Activated CD4-positive, alpha-beta T cell treated with anti-CD3 and anti-CD28 coated beads for 48 hours (primary cell): ENCODE measurements at regions not wholly inside any gene's neighbourhood (a gene's known extent, or its start where the extent isn't known, plus 50 kb on each side); places are given as distances from the start of the nearest gene placed in this dataset.

Experiments
- DNase-seq: peaks from one replicate; pipeline ENCODE4 v3.0.0-alpha.2; 2020

DNA sequence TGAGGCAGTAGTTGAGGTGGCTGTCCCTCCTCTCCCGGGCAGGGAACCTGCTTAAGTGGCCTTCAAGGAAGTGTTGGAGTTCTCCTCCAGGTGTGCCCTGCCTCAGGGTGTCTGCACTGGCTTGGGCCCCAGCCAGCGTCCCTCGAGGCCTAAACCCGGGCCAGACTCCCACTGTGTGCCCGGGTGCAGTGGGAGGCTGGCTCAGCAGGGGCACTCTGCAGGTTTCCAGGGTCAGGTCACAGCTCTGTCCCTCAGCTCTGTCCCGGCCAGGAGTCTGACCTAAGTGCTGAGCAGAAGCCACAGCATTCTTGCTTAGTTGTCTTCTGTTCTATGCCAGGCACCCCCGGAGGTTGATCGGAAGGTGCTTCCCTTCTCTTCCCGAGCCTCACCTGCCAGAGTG lies 69.0 kb upstream of the OTOS start:
- no peak for DNase-seq

DNA sequence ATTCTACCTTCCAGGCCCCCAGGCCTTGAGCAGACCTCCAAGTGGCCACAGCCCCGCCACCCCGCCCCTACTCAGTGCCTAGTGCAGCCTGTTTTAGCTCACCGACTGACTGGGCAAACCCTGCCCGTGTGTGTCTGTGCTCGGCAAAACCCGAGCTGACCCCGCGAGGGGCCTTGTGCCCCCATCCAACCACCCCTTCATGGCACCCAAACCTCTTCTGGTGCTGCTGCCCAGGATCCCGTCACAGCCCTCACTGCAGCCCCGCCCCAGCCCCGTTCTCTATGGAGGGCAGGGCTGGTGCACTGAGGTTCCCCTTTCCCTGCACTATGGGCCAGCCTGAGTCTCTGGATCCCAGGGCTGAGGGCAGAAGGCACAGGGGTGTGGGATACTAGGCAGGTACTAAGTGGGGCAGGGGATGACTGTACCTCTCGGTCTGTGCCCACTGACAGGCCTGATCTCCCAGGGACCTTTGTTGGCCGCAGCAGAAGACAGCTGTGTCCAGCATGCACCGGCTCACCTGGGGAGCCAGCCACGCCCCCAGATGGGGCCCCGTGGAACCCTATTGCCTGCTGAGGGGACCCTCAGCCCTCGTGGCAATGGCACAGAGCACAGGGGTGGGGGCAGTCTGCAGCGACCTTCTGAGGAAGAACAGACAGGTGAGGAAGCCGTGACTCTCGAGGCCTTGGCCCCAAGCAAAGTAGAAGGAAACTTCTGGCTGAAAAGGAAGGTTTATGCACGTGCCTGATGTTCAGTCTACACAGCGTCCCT lies 69.9 kb upstream of the OTOS start:
- no peak for DNase-seq

GRCh38 chr2:240211096-240211495 lies 70.6 kb upstream of the OTOS start:
- DNase-seq = no peak

DNA sequence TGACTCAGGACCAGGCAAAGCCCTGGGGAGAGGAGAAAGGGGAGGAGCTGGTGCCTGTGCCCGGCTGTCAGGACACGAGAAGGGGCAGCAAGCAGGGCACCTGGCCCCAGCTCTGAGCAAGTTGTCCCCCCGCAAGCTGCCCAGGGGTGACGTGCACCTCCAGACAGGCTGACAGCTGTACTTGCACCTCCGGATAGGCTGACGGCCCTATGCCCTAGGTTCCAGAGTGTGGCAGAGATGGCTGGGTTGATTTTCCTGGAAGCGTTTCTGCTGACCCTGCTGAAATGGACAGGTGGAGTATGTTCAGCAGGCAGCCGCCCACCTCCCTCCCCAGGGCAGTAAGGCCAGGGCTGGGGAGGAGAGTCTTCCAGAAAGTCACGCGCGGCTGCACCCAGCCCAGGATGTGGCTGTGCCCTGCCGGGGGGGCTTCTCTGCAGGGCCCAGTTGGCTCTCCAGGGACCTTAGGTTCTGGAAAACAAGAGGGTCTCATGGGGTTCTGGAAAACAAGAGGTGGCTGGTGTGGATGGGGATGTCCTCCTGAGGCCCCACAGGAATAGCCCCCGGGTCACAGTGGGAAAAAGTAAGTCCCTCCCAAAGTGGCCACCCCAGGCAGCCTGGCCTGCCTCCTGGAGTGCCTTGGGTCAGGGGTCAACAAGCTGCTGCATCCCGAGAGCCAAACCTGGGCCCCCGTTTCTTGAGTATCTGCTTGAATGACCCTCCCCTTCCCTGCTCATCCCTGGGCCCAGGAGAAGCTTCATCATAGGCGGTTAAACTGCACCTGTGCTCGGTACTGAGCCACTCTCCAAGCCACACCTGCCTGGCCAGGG lies 71.4 kb upstream of the OTOS start:
- no peak for DNase-seq

- DNase-seq = no peak
Observed at GRCh38 chr2:240212425-240213225, 72.2 kb upstream of the OTOS start.

- no peak for DNase-seq
Observed at GRCh38 chr2:240213226-240213475, 72.7 kb upstream of the OTOS start.

GRCh38 chr2:240213476-240214421 lies 73.3 kb upstream of the OTOS start:
- DNase-seq = no peak

GRCh38 chr2:240214790-240215675 lies 74.6 kb upstream of the OTOS start:
- DNase-seq = no peak

GRCh38 chr2:240215676-240216051 lies 75.2 kb upstream of the OTOS start:
- DNase-seq = no peak

GRCh38 chr2:240216167-240216566 lies 75.7 kb upstream of the OTOS start:
- no peak for DNase-seq

GRCh38 chr2:240217431-240218301 lies 77.2 kb upstream of the OTOS start:
- no peak for DNase-seq

DNA sequence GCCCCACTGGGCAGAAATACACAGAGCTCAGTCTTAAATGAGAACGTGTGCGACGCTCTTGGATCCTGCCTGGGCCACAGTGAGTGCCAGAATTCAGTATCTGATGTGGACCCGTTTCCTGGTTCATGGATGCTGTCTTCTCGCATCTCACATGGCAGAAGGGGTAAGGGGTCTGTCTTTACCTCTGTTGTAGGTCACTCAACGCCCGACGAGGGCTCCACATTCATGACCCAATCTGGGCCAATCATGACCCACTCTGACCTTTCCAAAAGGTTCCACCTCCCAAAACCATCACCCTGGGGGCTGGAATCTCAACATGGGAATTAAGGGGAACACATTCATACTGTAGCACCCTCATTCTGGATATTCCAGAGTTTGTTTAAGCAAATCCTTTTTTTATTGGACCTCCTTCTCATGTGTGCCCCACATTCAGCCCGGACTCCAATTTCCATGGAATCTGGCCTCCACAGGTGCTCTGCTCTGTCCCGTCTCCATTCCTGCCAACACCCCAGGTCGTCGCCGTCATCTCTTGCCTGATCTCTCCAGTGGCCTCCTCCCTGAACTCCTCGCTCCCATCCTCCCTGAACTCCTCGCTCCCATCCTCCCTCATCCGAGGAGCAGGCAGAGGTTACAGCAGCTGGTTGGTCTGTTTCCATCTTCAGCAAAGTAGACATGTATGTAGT lies 78.9 kb upstream of the OTOS start:
- no peak for DNase-seq

DNA sequence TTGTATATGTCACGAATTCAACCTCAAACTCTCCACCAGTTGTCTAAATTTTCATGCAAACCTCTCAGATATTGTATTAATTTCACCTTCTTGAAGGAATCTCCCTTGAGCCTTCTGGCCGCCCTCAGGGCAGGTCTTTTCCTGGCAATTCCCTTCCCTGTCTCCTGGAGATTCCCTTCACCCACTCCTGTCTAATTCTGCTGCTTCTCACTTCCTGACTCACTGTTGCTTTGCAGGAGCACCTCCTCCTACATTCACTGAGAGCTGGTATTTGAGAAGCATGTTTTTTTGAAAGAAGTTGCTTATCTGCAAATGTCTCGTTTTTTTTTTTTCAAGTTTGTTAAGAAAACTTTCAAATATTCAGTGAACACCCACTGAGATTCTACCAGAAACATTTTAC lies 79.9 kb upstream of the OTOS start:
- DNase-seq = no peak

DNA sequence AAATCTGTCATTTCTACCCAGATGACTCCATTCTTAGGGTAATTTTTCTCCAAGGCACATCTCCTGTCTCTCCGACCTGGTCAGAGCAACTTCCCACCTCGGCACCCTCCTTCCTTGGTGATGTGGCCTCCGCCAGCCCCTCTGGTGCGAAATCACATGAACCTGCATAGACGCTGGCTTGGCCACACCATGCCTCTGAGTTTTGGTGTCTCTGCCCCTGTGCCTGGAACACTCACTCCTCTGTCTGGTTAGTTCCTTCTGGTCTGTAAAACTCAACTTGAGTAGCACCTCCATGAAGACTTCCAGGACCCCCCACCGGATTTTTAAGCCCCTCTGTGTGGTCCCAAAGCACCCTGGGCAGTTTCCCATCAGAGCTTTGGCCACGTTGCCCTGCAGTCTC lies 83.2 kb upstream of the OTOS start:
- no peak for DNase-seq

DNA sequence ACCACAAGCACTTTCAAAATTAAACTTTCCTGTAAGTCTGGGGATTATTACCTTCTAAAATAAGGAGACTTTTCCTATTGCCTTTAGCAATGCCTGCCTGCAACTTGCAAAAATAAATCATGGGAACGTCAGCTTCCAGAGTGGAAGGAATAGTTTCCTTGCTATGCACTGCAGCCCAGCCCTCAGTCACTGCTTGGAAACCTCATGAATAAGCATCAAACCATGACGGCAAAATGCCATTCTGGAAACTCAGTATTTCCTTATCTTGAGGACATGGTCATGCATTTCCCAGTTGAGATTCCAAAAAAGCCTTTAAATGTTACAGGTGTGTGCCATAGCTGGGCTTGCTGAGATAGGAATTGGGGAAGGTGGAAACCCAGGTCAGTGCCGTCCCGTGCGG lies 84.2 kb upstream of the OTOS start:
- DNase-seq = no peak

DNA sequence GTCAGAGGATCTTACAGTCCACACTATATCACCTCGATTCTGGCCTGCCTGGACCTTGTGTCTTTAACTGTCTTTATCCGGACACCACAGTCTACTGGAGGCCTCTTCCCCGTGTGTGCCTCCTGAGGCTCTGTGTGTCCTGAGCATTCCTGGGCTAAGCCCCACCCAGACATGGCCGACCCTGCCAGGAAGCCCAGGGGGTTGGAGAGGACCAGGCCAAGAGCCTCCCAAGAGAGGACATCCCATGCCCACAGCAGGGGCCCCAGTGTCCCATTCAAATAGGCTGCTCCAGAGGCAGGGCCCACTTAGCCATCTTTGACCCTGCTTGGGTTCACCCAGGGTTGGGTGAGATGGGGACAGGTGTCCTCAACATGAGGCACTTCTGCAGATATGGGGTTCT lies 84.7 kb upstream of the OTOS start:
- no peak for DNase-seq

DNA sequence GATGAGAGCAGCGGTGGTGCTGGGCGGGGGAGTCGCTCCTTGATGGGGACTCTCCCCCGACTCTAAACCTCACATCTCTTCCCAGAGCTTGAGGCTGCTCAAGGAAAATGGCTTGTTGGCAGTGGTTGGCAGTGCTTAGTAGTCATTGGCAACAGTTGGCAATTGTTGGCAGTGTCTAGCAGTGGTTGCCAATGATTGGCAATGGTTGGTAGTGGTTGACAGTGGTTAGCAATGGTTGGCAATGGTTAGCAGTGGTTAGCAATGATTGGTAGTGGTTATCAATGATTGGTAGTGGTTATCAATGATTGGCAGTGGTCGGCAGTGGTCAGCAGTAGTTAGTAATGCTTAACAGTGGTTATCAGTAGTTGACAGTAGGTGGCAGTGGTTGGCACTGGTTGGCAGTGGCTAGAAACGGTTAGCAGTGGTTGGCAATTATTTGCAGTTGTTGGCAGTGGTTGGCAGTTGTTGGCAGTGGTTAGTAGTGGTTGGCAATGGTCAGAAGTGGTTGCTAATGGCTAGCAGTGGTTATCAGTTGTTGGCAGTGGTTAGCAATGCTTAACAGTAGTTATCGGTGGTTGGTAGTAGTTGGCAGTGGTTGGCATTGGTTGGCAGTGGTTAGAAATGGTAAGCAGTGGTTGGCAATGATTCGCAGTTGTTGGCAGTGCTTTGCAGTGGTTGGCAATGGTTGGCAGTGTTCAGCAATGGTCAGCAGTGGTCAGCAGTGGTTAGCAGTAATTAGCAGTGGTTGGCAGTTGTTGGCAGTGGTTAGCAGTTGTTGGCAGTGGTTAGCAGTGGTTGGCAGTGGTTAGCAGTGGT lies 85.4 kb upstream of the OTOS start:
- no peak for DNase-seq

DNA sequence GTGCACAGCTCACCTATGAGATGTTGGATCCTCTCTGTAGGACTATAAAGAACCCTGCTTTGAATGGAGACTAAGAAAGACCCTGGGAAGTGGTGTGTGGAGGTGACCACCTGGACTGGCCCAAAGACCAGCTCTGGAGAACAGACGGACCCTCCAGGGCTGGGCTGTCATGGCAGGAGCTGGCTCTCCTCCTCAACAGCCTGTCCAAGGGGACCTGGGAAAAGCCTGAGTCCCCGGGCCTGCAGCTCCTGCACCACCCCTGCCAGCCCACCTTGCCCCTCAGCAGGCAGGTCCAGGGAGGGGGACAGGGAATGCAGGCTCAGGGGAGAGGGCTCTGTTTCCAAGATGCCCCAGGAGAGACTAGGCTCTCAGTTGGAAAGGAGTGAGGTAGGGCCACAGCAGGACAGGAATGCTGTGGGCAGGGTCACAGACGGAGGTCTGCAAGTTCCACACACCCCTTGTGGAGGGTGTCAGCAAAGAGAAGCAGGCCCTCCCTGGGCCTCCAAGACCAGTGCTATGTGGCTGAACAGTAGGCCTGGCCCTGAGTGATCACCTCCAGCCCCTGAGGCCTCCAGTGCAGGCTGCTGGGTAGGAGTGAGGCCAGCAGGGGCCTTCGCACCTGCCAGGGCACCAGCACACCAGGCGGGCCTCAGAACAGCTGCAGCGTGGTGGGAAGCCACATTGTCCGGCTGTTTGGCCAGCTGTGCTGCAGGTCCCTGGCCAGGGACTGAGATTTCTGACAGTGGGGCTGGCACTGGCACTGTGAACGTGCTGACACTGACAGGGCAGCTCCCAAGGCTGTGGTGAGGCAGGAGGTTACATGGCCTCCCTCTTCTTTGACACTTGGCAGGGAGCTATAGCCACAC lies 86.4 kb upstream of the OTOS start:
- DNase-seq = no peak
